ENCODE measurements at regions not wholly inside any gene's neighbourhood (a gene's known extent, or its start where the extent isn't known, plus 50 kb on each side); places are given as distances from the start of the nearest gene placed in this dataset.

DNA sequence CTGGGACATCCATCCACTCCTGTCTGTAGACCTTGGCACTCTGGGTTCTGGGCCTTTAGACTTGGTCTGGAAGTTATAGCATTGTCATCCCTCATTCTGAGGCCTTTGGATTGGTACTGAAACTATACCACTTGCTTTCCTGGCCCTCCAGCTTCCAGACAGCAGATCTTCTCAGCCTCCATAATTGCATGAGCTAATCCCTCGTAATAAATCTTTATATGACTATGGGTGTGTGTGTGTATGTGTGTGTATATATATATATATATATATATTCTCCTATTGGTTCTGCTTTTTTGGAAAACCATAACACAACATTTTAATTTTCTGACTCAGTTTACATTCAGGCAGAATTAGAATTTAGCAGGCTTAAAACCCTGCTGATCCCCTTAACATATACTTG lies 180.5 kb downstream of the ENC1 start:
- Mint-ChIP-seq H3K4me1 (no peaks in the 10 kb centered on the region; the same call in 2 of the 3 replicates), H3K4me3 (no peak overlapping the region), H3K36me3 (ENCODE audit: low read depth) (no peaks in the 10 kb centered on the region), H3K9me3 (no peaks in the 10 kb centered on the region), H3K27me3 (ENCODE audit: insufficient read depth, low read depth, poor library complexity) (peaks cover 2% of the 10 kb centered on the region), H3K27ac (no peak overlapping the region)
- H2AFZ ChIP-seq: no peak overlapping the region
- H3K4me1 ChIP-seq (ENCODE audit: insufficient read depth): no peaks in the 10 kb centered on the region
- TF ChIP-seq ZNF331 (CRISPR knock-in tag; IDR thresholded peaks at IDR 0.05; ENCODE audit: low read depth) (no peak), ZNF462 (CRISPR knock-in tag; IDR thresholded peaks at IDR 0.05) (no peak)
- ATAC-seq: no peak
- no peaks in the 10 kb centered on the region for H3K27me3 ChIP-seq (ENCODE audit: insufficient read depth)
- no peaks in the 10 kb centered on the region for H3K36me3 ChIP-seq (ENCODE audit: insufficient read depth)
- H3K9me2 ChIP-seq (ENCODE audit: insufficient read depth): no peaks in the 10 kb centered on the region
- no peak for DNase-seq (ENCODE audit: low spot score)
- H3K4me2 ChIP-seq: no peak overlapping the region
- no peaks in the 10 kb centered on the region for H3K79me2 ChIP-seq (replicated peaks; ENCODE audit: insufficient read depth)
- H4K20me1 ChIP-seq (replicated peaks; ENCODE audit: insufficient read depth): no peaks in the 10 kb centered on the region
- no peak overlapping the region for H3K4me3 ChIP-seq
- H3F3A ChIP-seq (replicated peaks; ENCODE audit: low read depth): no peaks in the 10 kb centered on the region
- no peak overlapping the region for H3K27ac ChIP-seq (ENCODE audit: low read depth)

GRCh38 chr5:74457876-74458275 lies 182.7 kb downstream of the ENC1 start:
- Histone ChIP-seq H3K27ac (ENCODE audit: low read depth) (no peak overlapping the region), H3K4me2 (no peak overlapping the region), H3K27me3 (ENCODE audit: insufficient read depth) (no peaks in the 10 kb centered on the region), H3K4me1 (ENCODE audit: insufficient read depth) (no peaks in the 10 kb centered on the region), H3F3A (replicated peaks; ENCODE audit: low read depth) (no peaks in the 10 kb centered on the region), H2AFZ (no peak overlapping the region), H3K4me3 (no peak overlapping the region), H3K79me2 (replicated peaks; ENCODE audit: insufficient read depth) (no peaks in the 10 kb centered on the region), H3K9me2 (ENCODE audit: insufficient read depth) (no peaks in the 10 kb centered on the region), H4K20me1 (replicated peaks; ENCODE audit: insufficient read depth) (no peaks in the 10 kb centered on the region), H3K36me3 (ENCODE audit: insufficient read depth) (no peaks in the 10 kb centered on the region)
- Mint-ChIP-seq H3K4me3 (no peak overlapping the region), H3K27me3 (ENCODE audit: insufficient read depth, low read depth, poor library complexity) (peaks cover 2% of the 10 kb centered on the region), H3K36me3 (ENCODE audit: low read depth) (no peaks in the 10 kb centered on the region), H3K9me3 (no peaks in the 10 kb centered on the region), H3K27ac (no peak overlapping the region), H3K4me1 (peaks cover 5% of the 10 kb centered on the region; the same call in 2 of the 3 replicates)
- DNase-seq (ENCODE audit: low spot score) (no peak), ATAC-seq (no peak)
- no peak for TF ChIP-seq ZNF114 (CRISPR knock-in tag; IDR thresholded peaks at IDR 0.05)
- TF ChIP-seq ZNF331 (CRISPR knock-in tag; IDR thresholded peaks at IDR 0.05; ENCODE audit: low read depth): no peak

All from GM23338 (cell line).